ENCODE measurements at regions not wholly inside any gene's neighbourhood (a gene's known extent, or its start where the extent isn't known, plus 50 kb on each side); places are given as distances from the start of the nearest gene placed in this dataset.

- TF ChIP-seq CTCF (IDR thresholded peaks at IDR 0.05) (no peak), POLR2A (IDR thresholded peaks at IDR 0.05) (no peak)
Measured at GRCh38 chr2:71846072-71846471, 301.6 kb downstream of the CYP26B1 start.
